ENCODE measurements at regions not wholly inside any gene's neighbourhood (a gene's known extent, or its start where the extent isn't known, plus 50 kb on each side); places are given as distances from the start of the nearest gene placed in this dataset.

GRCh38 chr14:35222324-35222723 lies 69.9 kb upstream of the PSMA6 start:
- FAIRE-seq = no peak
- BruUV-seq (replicated peaks) = no TSS peak
- H2AFZ ChIP-seq (ENCODE audit: control insufficient read depth, low read depth, low read length) = no peak overlapping the region

GRCh38 chr14:35222872-35223466 lies 69.2 kb upstream of the PSMA6 start:
- peaks cover 2 to 3% of the 10 kb centered on the region in 2 experiments; a peak in 2 of 4 replicates for H3K36me3 ChIP-seq (ENCODE audit: control insufficient read depth in 2 of 2, insufficient read depth in 2 of 2, low read length in 1 of 2)
- no peak for FAIRE-seq
- H2AFZ ChIP-seq (ENCODE audit: control insufficient read depth, low read depth, low read length) = no peak overlapping the region
- ChIA-PET CTCF (interaction anchor here (1.8 to 13.2 kb wide), 2 partner anchors 8 to 189 kb away, joined by 7 to 438 read pairs; partner anchors contain the start of gene NFKBIA), POLR2A (no interaction called here), SMC1A (ENCODE audit: uncharacterized antibody, unreplicated experiment) (no interaction called here), RAD21 (ENCODE audit: unreplicated experiment) (interaction anchor here (3.6 kb wide), 1 partner anchor 81 kb away, joined by 25 read pairs; no protein-coding TSS in a partner anchor)
- H3K9ac ChIP-seq (ENCODE audit: control insufficient read depth, insufficient read depth, low read length) = no peak overlapping the region
- no peak for DNase-seq (ENCODE audit: low read depth, low spot score)
- 95% methylated on average over 5 of the region's 5 CpGs for WGBS (ENCODE audit: insufficient coverage, insufficient replicate concordance, low lambda C conversion rate, missing lambda C conversion rate)
- H3K4me2 ChIP-seq (ENCODE audit: control insufficient read depth, insufficient read depth) = no peak overlapping the region
- no peak overlapping the region for H3K4me3 ChIP-seq
- H3K4me1 ChIP-seq (ENCODE audit: control insufficient read depth, insufficient read depth, low read length) = no peaks in the 10 kb centered on the region
- no TSS peak for BruUV-seq (replicated peaks)
- no peaks in the 10 kb centered on the region for H3K79me2 ChIP-seq (ENCODE audit: control insufficient read depth, insufficient read depth, low read length)
- H3K27ac ChIP-seq (ENCODE audit: control insufficient read depth, insufficient read depth) = no peak overlapping the region
- no peaks in the 10 kb centered on the region for H3K9me3 ChIP-seq (replicated peaks; ENCODE audit: control insufficient read depth, insufficient read depth, low read length)
- intact Hi-C loops (cut with micrococcal nuclease; ENCODE audit: unreplicated experiment) (no loop called here), in situ Hi-C loops (cut with MboI) (no loop called here)
- no peak for ATAC-seq
- no peaks in the 10 kb centered on the region for H3K27me3 ChIP-seq (replicated peaks in 1 of 2; ENCODE audit: control insufficient read depth in 2 of 2, insufficient read depth in 2 of 2, low read length in 1 of 2)
- H4K20me1 ChIP-seq (ENCODE audit: control insufficient read depth, insufficient read depth) = no peaks in the 10 kb centered on the region
- TF ChIP-seq SMC3 (IDR thresholded peaks at IDR 0.05; ENCODE audit: borderline replicate concordance, low read length) (no peak), SMAD5 (IDR thresholded peaks at IDR 0.05; ENCODE audit: low read depth) (no peak), GABPA (IDR thresholded peaks at IDR 0.05; ENCODE audit: low read depth) (no peak), RBBP5 (conservative IDR thresholded peaks at IDR 0.05) (no peak), USF2 (IDR thresholded peaks at IDR 0.05; ENCODE audit: borderline replicate concordance, low read depth, low read length) (no peak), RB1 (IDR thresholded peaks at IDR 0.05; ENCODE audit: borderline replicate concordance) (no peak), CHD2 (IDR thresholded peaks at IDR 0.05; ENCODE audit: borderline replicate concordance, low read depth, low read length) (no peak), RELB (IDR thresholded peaks at IDR 0.05; ENCODE audit: low read depth) (no peak), ZBED1 (IDR thresholded peaks at IDR 0.05; ENCODE audit: borderline replicate concordance) (no peak), EP300 (IDR thresholded peaks at IDR 0.05; ENCODE audit: borderline replicate concordance in 1 of 2, control insufficient read depth in 1 of 2, low read depth in 2 of 2, low read length in 2 of 2) (no peak), SKIL (IDR thresholded peaks at IDR 0.05; ENCODE audit: low read depth, poor library complexity, severe bottlenecking) (no peak), NFXL1 (IDR thresholded peaks at IDR 0.05; ENCODE audit: borderline replicate concordance) (no peak)

More at GRCh38 chr14:35222324-35222723, 69.9 kb upstream of the PSMA6 start:
- Histone ChIP-seq H3K9ac (ENCODE audit: control insufficient read depth, insufficient read depth, low read length) (no peak overlapping the region), H3K27ac (ENCODE audit: control insufficient read depth, insufficient read depth) (no peak overlapping the region), H3K27me3 (replicated peaks in 1 of 2; ENCODE audit: control insufficient read depth in 2 of 2, insufficient read depth in 2 of 2, low read length in 1 of 2) (no peaks in the 10 kb centered on the region), H3K4me1 (ENCODE audit: control insufficient read depth, insufficient read depth, low read length) (no peaks in the 10 kb centered on the region), H3K9me3 (replicated peaks; ENCODE audit: control insufficient read depth, insufficient read depth, low read length) (no peaks in the 10 kb centered on the region), H3K4me2 (ENCODE audit: control insufficient read depth, insufficient read depth) (no peak overlapping the region), H4K20me1 (ENCODE audit: control insufficient read depth, insufficient read depth) (no peaks in the 10 kb centered on the region), H3K79me2 (ENCODE audit: control insufficient read depth, insufficient read depth, low read length) (no peaks in the 10 kb centered on the region), H3K36me3 (ENCODE audit: control insufficient read depth in 2 of 2, insufficient read depth in 2 of 2, low read length in 1 of 2) (peaks cover 2 to 3% of the 10 kb centered on the region in 2 experiments; a peak in 2 of 4 replicates), H3K4me3 (no peak overlapping the region)
- WGBS (ENCODE audit: insufficient coverage, insufficient replicate concordance, low lambda C conversion rate, missing lambda C conversion rate) = 100% methylated on average over 2 of the region's 2 CpGs
- RAD21 ChIA-PET (ENCODE audit: unreplicated experiment) = no interaction called here
- intact Hi-C loops (cut with micrococcal nuclease; ENCODE audit: unreplicated experiment) (no loop called here), in situ Hi-C loops (cut with MboI) (no loop called here)
- CTCF ChIA-PET = interaction anchor here (1.5 kb wide), 1 partner anchor 81 kb away, joined by 4 read pairs; no protein-coding TSS in a partner anchor
- no peak for ATAC-seq
- DNase-seq (ENCODE audit: low read depth, low spot score) = no peak
- POLR2A ChIA-PET = no interaction called here
- no peak for TF ChIP-seq ZNF207 (IDR thresholded peaks at IDR 0.05; ENCODE audit: borderline replicate concordance)
- TF ChIP-seq STAT1 (conservative IDR thresholded peaks at IDR 0.05) = no peak
- SMC1A ChIA-PET (ENCODE audit: uncharacterized antibody, unreplicated experiment) = interaction anchor here (1.3 to 1.5 kb wide), 2 partner anchors 64 to 83 kb away, joined by 3 to 4 read pairs; no protein-coding TSS in a partner anchor

All from GM12878 (cell line).